ENCODE measurements at regions not wholly inside any gene's neighbourhood (a gene's known extent, or its start where the extent isn't known, plus 50 kb on each side); places are given as distances from the start of the nearest gene placed in this dataset.

GRCh38 chr5:74255692-74256392, 384.7 kb downstream of the ENC1 start:
- TF ChIP-seq POLR2A (IDR thresholded peaks at IDR 0.05; ENCODE audit: low read depth, low read length), result no peak
- TF ChIP-seq POLR2AphosphoS5 (IDR thresholded peaks at IDR 0.05; ENCODE audit: low read depth, low read length), result no peak
